ENCODE measurements at regions not wholly inside any gene's neighbourhood (a gene's known extent, or its start where the extent isn't known, plus 50 kb on each side); places are given as distances from the start of the nearest gene placed in this dataset.

DNA sequence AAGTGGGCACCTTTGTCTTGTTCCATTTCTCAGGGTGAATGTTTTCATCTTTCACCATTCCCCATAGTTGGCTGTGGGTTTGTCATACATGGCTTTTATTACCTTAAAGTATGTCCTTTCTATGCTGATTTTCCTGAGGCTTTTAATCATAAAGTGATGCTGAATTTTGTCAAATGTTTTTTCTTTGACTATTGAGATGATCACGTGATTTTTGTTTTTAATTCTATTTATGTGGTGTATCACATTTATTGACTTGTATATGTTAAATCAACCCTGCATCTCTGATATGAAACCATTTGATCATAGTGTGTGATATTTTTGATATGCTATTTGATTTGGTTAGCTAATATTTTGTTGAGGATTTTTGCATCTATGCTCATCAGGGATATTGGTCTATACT lies 216.4 kb upstream of the FAT3 start:
- TF ChIP-seq, protein P1, sequence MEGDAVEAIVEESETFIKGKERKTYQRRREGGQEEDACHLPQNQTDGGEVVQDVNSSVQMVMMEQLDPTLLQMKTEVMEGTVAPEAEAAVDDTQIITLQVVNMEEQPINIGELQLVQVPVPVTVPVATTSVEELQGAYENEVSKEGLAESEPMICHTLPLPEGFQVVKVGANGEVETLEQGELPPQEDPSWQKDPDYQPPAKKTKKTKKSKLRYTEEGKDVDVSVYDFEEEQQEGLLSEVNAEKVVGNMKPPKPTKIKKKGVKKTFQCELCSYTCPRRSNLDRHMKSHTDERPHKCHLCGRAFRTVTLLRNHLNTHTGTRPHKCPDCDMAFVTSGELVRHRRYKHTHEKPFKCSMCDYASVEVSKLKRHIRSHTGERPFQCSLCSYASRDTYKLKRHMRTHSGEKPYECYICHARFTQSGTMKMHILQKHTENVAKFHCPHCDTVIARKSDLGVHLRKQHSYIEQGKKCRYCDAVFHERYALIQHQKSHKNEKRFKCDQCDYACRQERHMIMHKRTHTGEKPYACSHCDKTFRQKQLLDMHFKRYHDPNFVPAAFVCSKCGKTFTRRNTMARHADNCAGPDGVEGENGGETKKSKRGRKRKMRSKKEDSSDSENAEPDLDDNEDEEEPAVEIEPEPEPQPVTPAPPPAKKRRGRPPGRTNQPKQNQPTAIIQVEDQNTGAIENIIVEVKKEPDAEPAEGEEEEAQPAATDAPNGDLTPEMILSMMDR (IDR thresholded peaks at IDR 0.05), result no peak
- no peak for TF ChIP-seq POLR2A (IDR thresholded peaks at IDR 0.05)
- TF ChIP-seq POLR2AphosphoS5 (IDR thresholded peaks at IDR 0.05), result no peak
